Femur (tissue), 1 donor: ENCODE measurements at regions not wholly inside any gene's neighbourhood (a gene's known extent, or its start where the extent isn't known, plus 50 kb on each side); places are given as distances from the start of the nearest gene placed in this dataset.
"Not testable (repeated sequence)": the region's sequence is repeated elsewhere in the genome, so short reads cannot be mapped to it uniquely, and the experiment has no call there.

ENCODE experiments used
- DNase-seq: peaks from one replicate; pipeline ENCODE4 v3.0.0-alpha.2; 2017

GRCh38 chr11:27241311-27242122, 121.5 kb downstream of the CCDC34 start:
- DNase-seq: no peak

- peak; percentile 73 for DNase-seq
Measured at GRCh38 chr11:27239305-27239942, 123.6 kb downstream of the CCDC34 start.

- DNase-seq: no peak
Measured at GRCh38 chr11:27238811-27239210, 124.2 kb downstream of the CCDC34 start.

GRCh38 chr11:27237643-27238042, 125.4 kb downstream of the CCDC34 start:
- peak; percentile 3 for DNase-seq

GRCh38 chr11:27234961-27235360, 128.1 kb downstream of the CCDC34 start:
- no peak for DNase-seq

GRCh38 chr11:27234043-27234668, 128.9 kb downstream of the CCDC34 start:
- DNase-seq: peak; percentile 63

- DNase-seq: no peak
Measured at GRCh38 chr11:27233654-27234042, 129.4 kb downstream of the CCDC34 start.

- DNase-seq: no peak
Measured at GRCh38 chr11:27231530-27231929, 131.5 kb downstream of the CCDC34 start.

- DNase-seq: no peak
Measured at GRCh38 chr11:27230192-27230572, 132.8 kb downstream of the CCDC34 start.

GRCh38 chr11:27229511-27230191, 133.4 kb downstream of the CCDC34 start:
- DNase-seq: no peak

GRCh38 chr11:27228906-27229290, 134.1 kb downstream of the CCDC34 start:
- no peak for DNase-seq

- DNase-seq: no peak
Measured at GRCh38 chr11:27228232-27228905, 134.6 kb downstream of the CCDC34 start.

GRCh38 chr11:27227736-27228135, 135.3 kb downstream of the CCDC34 start:
- DNase-seq: no peak

- not testable (repeated sequence) for DNase-seq
Measured at GRCh38 chr11:27219487-27220039, 143.5 kb downstream of the CCDC34 start.

- DNase-seq: peak; percentile 49
Measured at GRCh38 chr11:27218421-27219038, 144.5 kb downstream of the CCDC34 start.

GRCh38 chr11:27217948-27218420, 145.0 kb downstream of the CCDC34 start:
- DNase-seq: no peak

- DNase-seq: no peak
Measured at GRCh38 chr11:27217496-27217895, 145.5 kb downstream of the CCDC34 start.

GRCh38 chr11:27216270-27217149, 146.5 kb downstream of the CCDC34 start:
- DNase-seq: peak; percentile 90

GRCh38 chr11:27215471-27216269, 147.3 kb downstream of the CCDC34 start:
- no peak for DNase-seq

GRCh38 chr11:27214713-27215112, 148.3 kb downstream of the CCDC34 start:
- no peak for DNase-seq
